ENCODE measurements at regions not wholly inside any gene's neighbourhood (a gene's known extent, or its start where the extent isn't known, plus 50 kb on each side); places are given as distances from the start of the nearest gene placed in this dataset.

DNA sequence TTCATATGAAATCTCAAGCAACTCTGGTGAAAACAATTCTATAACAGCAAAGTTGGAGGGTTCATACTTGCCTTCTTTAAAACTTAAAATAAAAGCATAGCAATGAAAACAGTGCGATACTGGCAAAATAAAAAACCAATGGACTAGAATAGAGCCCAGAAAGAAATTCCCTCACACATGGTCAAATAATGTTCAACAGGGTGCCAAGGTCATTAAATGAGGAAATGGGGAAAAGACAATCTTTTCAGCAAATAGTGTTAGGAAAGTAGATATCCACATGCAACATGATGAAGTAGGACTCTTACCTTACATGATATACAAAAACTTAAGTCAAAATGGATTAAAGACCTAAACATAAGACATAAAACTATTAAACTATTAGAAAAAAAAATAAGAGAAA lies 970.2 kb upstream of the AGA start:
- TF ChIP-seq CTCF (IDR thresholded peaks at IDR 0.05 in 4 of 5, conservative IDR thresholded peaks at IDR 0.05 in 1 of 5) = no peak
- TF ChIP-seq POLR2A (IDR thresholded peaks at IDR 0.05) = no peak

Measured in gastrocnemius medialis (tissue), 4 donors.